B cell (primary cell): ENCODE measurements at regions not wholly inside any gene's neighbourhood (a gene's known extent, or its start where the extent isn't known, plus 50 kb on each side); places are given as distances from the start of the nearest gene placed in this dataset.

Experiments used
- EZH2 ChIP-seq: IDR thresholded peaks from 2 replicates; pipeline ENCODE4 v1.6.1; 2012; ENCODE audit warnings: borderline replicate concordance, low read depth, mild to moderate bottlenecking, moderate library complexity, low read length; ENCODE audit not compliant: insufficient read depth, poor library complexity, severe bottlenecking
- TF ChIP-seq, protein P1 (sequence below): fragments of 200-600 bp; IDR thresholded peaks from one replicate; pipeline ENCODE4 v1.8.0; 2022; ENCODE audit warnings: antibody characterized with exemption, mild to moderate bottlenecking

DNA sequence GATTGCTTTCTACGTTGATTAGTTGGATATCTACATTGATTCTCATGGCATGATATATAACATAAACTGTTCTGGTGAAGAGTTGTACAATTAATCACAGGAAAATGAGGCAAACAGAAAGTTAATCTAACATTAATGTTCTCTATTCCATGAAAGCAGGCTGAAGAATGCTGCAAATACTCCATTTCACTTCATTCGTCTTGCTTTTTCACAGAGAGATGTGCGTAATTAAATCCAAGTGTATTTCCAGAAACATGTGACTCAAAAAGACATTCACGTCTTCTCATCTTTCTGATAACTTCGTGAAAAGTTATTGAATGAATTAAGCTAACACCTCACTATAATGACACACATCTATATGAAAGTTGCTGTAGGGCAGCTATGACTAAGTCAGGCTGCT, 1471.5 kb downstream of the DPP10 start:
- no peak for TF ChIP-seq EZH2
- TF ChIP-seq, protein P1, sequence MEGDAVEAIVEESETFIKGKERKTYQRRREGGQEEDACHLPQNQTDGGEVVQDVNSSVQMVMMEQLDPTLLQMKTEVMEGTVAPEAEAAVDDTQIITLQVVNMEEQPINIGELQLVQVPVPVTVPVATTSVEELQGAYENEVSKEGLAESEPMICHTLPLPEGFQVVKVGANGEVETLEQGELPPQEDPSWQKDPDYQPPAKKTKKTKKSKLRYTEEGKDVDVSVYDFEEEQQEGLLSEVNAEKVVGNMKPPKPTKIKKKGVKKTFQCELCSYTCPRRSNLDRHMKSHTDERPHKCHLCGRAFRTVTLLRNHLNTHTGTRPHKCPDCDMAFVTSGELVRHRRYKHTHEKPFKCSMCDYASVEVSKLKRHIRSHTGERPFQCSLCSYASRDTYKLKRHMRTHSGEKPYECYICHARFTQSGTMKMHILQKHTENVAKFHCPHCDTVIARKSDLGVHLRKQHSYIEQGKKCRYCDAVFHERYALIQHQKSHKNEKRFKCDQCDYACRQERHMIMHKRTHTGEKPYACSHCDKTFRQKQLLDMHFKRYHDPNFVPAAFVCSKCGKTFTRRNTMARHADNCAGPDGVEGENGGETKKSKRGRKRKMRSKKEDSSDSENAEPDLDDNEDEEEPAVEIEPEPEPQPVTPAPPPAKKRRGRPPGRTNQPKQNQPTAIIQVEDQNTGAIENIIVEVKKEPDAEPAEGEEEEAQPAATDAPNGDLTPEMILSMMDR = no peak
